IMR-90 (cell line): ENCODE measurements at regions not wholly inside any gene's neighbourhood (a gene's known extent, or its start where the extent isn't known, plus 50 kb on each side); places are given as distances from the start of the nearest gene placed in this dataset.
A peak's percentile ranks its signal among the peaks of the same experiment; 100 is the strongest.

Source experiments
- ATAC-seq: fragments of 200-7000 bp; cut with Tn5 transposase; 2 replicates; pipeline ENCODE4 v1.9.1; 2020; ENCODE audit warnings: low read depth, mild to moderate bottlenecking, moderate library complexity
- BruUV-seq: library from RNA; stranded (reverse); fragments of 400-500 nt; replicated peaks from 2 replicates; lab custom pipeline; 2021; lab: Mats Ljungman, UMichigan
- CTCF ChIA-PET: fragments of 300-600 bp; formaldehyde crosslinking; extraction: SDS; loops from one replicate; lab custom pipeline; 2021; ENCODE audit warnings: antibody characterized with exemption; lab: Yijun Ruan, JAX
- POLR2A ChIA-PET: fragments of 300-600 bp; sonication (Branson Sonifier 250); formaldehyde crosslinking; loops from one replicate; lab custom pipeline; 2022; ENCODE audit warnings: antibody characterized with exemption; ENCODE audit not compliant: unreplicated experiment; lab: Charles Lee
- DNase-seq: peaks from one replicate; pipeline ENCODE4 v3.0.0; 2013
- H2AFZ ChIP-seq: replicated peaks from 2 replicates; pipeline ENCODE3; 2013; ENCODE audit warnings: low read length, mild to moderate bottlenecking; ENCODE audit not compliant: poor library complexity
- H2AK5ac ChIP-seq: 2 replicates; pipeline ENCODE4 v1.6.1; 2013; ENCODE audit warnings: low read depth, low read length, inconsistent platforms
- H2AK9ac ChIP-seq: replicated peaks from 2 replicates; pipeline ENCODE3; 2013; ENCODE audit warnings: mild to moderate bottlenecking, low read depth, low read length, moderate library complexity; ENCODE audit not compliant: poor library complexity
- H2BK120ac ChIP-seq: 2 replicates; pipeline ENCODE4 v1.6.1; 2013; ENCODE audit warnings: low read depth, low read length, inconsistent platforms
- H2BK15ac ChIP-seq: 3 replicates; pipeline ENCODE4 v1.6.1; 2013; ENCODE audit warnings: low read depth, low read length, inconsistent platforms
- H2BK20ac ChIP-seq: 2 replicates; pipeline ENCODE4 v1.6.1; 2013; ENCODE audit warnings: low read depth, mild to moderate bottlenecking, inconsistent platforms, low read length, moderate library complexity
- H2BK5ac ChIP-seq: 2 replicates; pipeline ENCODE4 v1.6.1; 2013; ENCODE audit warnings: mild to moderate bottlenecking, low read depth, low read length, inconsistent platforms; ENCODE audit not compliant: poor library complexity, severe bottlenecking
- H3K14ac ChIP-seq: replicated peaks from 2 replicates; pipeline ENCODE4 v1.6.1; 2013; ENCODE audit warnings: low read depth, low read length, inconsistent platforms
- H3K18ac ChIP-seq: 2 replicates; pipeline ENCODE4 v1.6.1; 2013; ENCODE audit warnings: low read depth, low read length, control low read depth
- H3K23ac ChIP-seq: 2 replicates; pipeline ENCODE4 v1.6.1; 2013; ENCODE audit warnings: low read depth, low read length, inconsistent platforms
- H3K27ac ChIP-seq: 2 replicates; pipeline ENCODE4 v1.5.1; 2013; ENCODE audit warnings: mild to moderate bottlenecking, control low read depth, low read length; ENCODE audit not compliant: insufficient read depth
- H3K27me3 ChIP-seq: 2 replicates; pipeline ENCODE4 v1.6.1; 2013; ENCODE audit warnings: low read length; ENCODE audit not compliant: control insufficient read depth, insufficient read depth
- H3K36me3 ChIP-seq: 2 replicates; pipeline ENCODE4 v1.6.1; 2013; ENCODE audit warnings: low read length, mixed read lengths; ENCODE audit not compliant: control insufficient read depth, insufficient read depth
- H3K4ac ChIP-seq: 2 replicates; pipeline ENCODE4 v1.6.1; 2013; ENCODE audit warnings: low read depth, low read length, inconsistent platforms
- H3K4me1 ChIP-seq: 2 replicates; pipeline ENCODE4 v1.6.1; 2013; ENCODE audit warnings: low read length, mixed read lengths; ENCODE audit not compliant: control insufficient read depth, insufficient read depth
- H3K4me2 ChIP-seq: 2 replicates; pipeline ENCODE4 v1.6.1; 2013; ENCODE audit warnings: low read depth, mild to moderate bottlenecking, control low read depth, low read length, moderate library complexity
- H3K4me3 ChIP-seq: 2 replicates; pipeline ENCODE4 v1.5.1; 2013; ENCODE audit warnings: low read depth, mild to moderate bottlenecking, control low read depth, low read length, moderate library complexity; ENCODE audit not compliant: insufficient read depth
- H3K56ac ChIP-seq: 2 replicates; pipeline ENCODE4 v1.6.1; 2013; ENCODE audit warnings: low read length, inconsistent platforms; ENCODE audit not compliant: insufficient read depth; ENCODE audit errors: extremely low read depth
- H3K79me1 ChIP-seq, 2 experiments: 2 replicates each; pipeline ENCODE4 v1.6.1; 2013; ENCODE audit warnings: low read length in 2 of 2, inconsistent platforms in 1 of 2, low read depth in 1 of 2
- H3K9ac ChIP-seq: 2 replicates; pipeline ENCODE4 v1.6.1; 2013; ENCODE audit warnings: low read depth, low read length, control low read depth
- H3K9me1 ChIP-seq: 2 replicates; pipeline ENCODE4 v1.6.1; 2013; ENCODE audit warnings: low read length, inconsistent platforms; ENCODE audit not compliant: insufficient read depth
- H3K9me3 ChIP-seq: 2 replicates; pipeline ENCODE4 v1.6.1; 2013; ENCODE audit warnings: low read length; ENCODE audit not compliant: control insufficient read depth, insufficient read depth
- H4K20me1 ChIP-seq: 2 replicates; pipeline ENCODE4 v1.6.1; 2013; ENCODE audit warnings: low read length, inconsistent platforms; ENCODE audit not compliant: insufficient read depth
- H4K5ac ChIP-seq: 2 replicates; pipeline ENCODE4 v1.6.1; 2013; ENCODE audit warnings: mild to moderate bottlenecking, low read depth, low read length, control low read depth
- H4K8ac ChIP-seq, 2 experiments: 2 replicates each; pipeline ENCODE4 v1.6.1; 2013; ENCODE audit warnings: low read depth in 2 of 2, low read length in 2 of 2, control low read depth in 1 of 2, inconsistent platforms in 1 of 2
- H4K91ac ChIP-seq: 2 replicates; pipeline ENCODE4 v1.6.1; 2013; ENCODE audit warnings: low read depth, low read length, inconsistent platforms; ENCODE audit not compliant: insufficient read depth
- BHLHE40 ChIP-seq: fragments of 150-350 bp; IDR thresholded peaks from 2 replicates; pipeline ENCODE4 v1.6.1; 2016; ENCODE audit warnings: mild to moderate bottlenecking, low read depth, low read length
- CEBPB ChIP-seq: IDR thresholded peaks from 2 replicates; pipeline ENCODE4 v1.6.1; 2012; ENCODE audit warnings: low read depth, low read length, improper control_type of control experiment
- ELK1 ChIP-seq: fragments of 150-350 bp; IDR thresholded peaks from 2 replicates; pipeline ENCODE4 v1.6.1; 2016; ENCODE audit warnings: low read depth, mild to moderate bottlenecking, low read length, moderate library complexity, borderline replicate concordance
- FOS ChIP-seq: fragments of 150-350 bp; IDR thresholded peaks from 2 replicates; pipeline ENCODE4 v1.6.1; 2016; ENCODE audit warnings: low read depth, low read length
- MAZ ChIP-seq: IDR thresholded peaks from 2 replicates; pipeline ENCODE4 v1.6.1; 2012; ENCODE audit warnings: low read depth, mild to moderate bottlenecking, low read length, improper control_type of control experiment, moderate library complexity, borderline replicate concordance
- MXI1 ChIP-seq: IDR thresholded peaks from 2 replicates; pipeline ENCODE4 v1.6.1; 2012; ENCODE audit warnings: low read depth, mild to moderate bottlenecking, low read length, moderate library complexity, borderline replicate concordance
- NFE2L2 ChIP-seq: fragments of 150-350 bp; IDR thresholded peaks from 2 replicates; pipeline ENCODE4 v1.6.1; 2016; ENCODE audit warnings: low read depth, mild to moderate bottlenecking, low read length
- RAD21 ChIP-seq: IDR thresholded peaks from 2 replicates; pipeline ENCODE4 v1.6.1; 2012; ENCODE audit warnings: low read length, improper control_type of control experiment
- RFX5 ChIP-seq: IDR thresholded peaks from 2 replicates; pipeline ENCODE4 v1.8.0; 2012; ENCODE audit warnings: low read depth, mild to moderate bottlenecking, low read length, moderate library complexity
- USF2 ChIP-seq: fragments of 150-350 bp; IDR thresholded peaks from 2 replicates; pipeline ENCODE4 v1.6.1; 2017; ENCODE audit warnings: mild to moderate bottlenecking, antibody characterized with exemption, low read length, low read depth
- WGBS, 2 experiments: methylation state at CpG; one replicate each; pipeline versions ENCODE4 v1.1.5 to v1.1.7; 2013; ENCODE audit warnings: missing lambda C conversion rate in 2 of 2; ENCODE audit not compliant: insufficient read length in 1 of 2; ENCODE audit errors: extremely low coverage in 2 of 2; 5-methylcytosine and 5-hydroxymethylcytosine counted together
- dilution Hi-C: fragments of 300-500 bp; cut with HindIII; formaldehyde crosslinking; loops from one replicate; pipeline ENCODE4 v1.14.3; 2018; ENCODE audit warnings: low sequenced_read_pairs; ENCODE audit not compliant: unreplicated experiment
- in situ Hi-C: fragments of 300-500 bp; cut with MboI; formaldehyde crosslinking; loops from 3 replicates; pipeline ENCODE4 v1.14.3; 2019; ENCODE audit warnings: low sequenced_read_pairs, inconsistent platforms, mixed read lengths
- intact Hi-C: fragments of 100-400 bp; cut with micrococcal nuclease; formaldehyde crosslinking; loops from 2 replicates; pipeline ENCODE4 v1.10.0; 2022

- Histone ChIP-seq H3K4me2 (no peak overlapping the region), H3K56ac (no peak overlapping the region), H3K79me1 (peaks cover 0 to 8% of the 10 kb centered on the region in 2 experiments; a peak in 1 of 4 replicates), H3K9me3 (no peaks in the 10 kb centered on the region), H3K4me1 (peaks cover 17% of the 10 kb centered on the region), H2AK9ac (peak overlapping the region; percentile 95), H2BK120ac (peak overlapping the region; percentile 100), H2BK15ac (peak overlapping the region; percentile 94; the same call in 2 of the 3 replicates), H4K91ac (peak overlapping the region; percentile 99), H3K14ac (peak overlapping the region; percentile 92), H3K9me1 (peaks cover 33% of the 10 kb centered on the region), H4K5ac (peak overlapping the region; percentile 94; the same call in 1 of the 2 replicates), H3K4ac (peak overlapping the region; percentile 99), H3K36me3 (no peaks in the 10 kb centered on the region), H2AFZ (peak overlapping the region; percentile 69), H3K27me3 (no peaks in the 10 kb centered on the region), H3K9ac (no peak overlapping the region), H4K20me1 (no peaks in the 10 kb centered on the region), H3K4me3 (no peak overlapping the region), H2BK20ac (peak overlapping the region; percentile 98), H3K27ac (peak overlapping the region; percentile 85; the same call in 1 of the 2 replicates), H3K23ac (no peak overlapping the region), H2BK5ac (peak overlapping the region; percentile 97), H2AK5ac (peak overlapping the region; percentile 99), H4K8ac (peak overlapping the region in 1 of 2 experiments; percentile 95; a peak in 3 of 4 replicates), H3K18ac (peak overlapping the region; percentile 84)
- CTCF ChIA-PET = no interaction called here
- dilution Hi-C loops = no loop called here
- DNase-seq = no peak
- TF ChIP-seq RFX5 (no peak), MXI1 (no peak), ELK1 (no peak), MAZ (no peak), BHLHE40 (no peak), USF2 (no peak), CEBPB (no peak), FOS (no peak), RAD21 (no peak), NFE2L2 (no peak)
- 96% methylated on average over 6 of the region's 15 CpGs; no CpG with 5 or more reads in 1 of the 2 experiments for WGBS, 2 experiments
- BruUV-seq = no TSS peak
- ATAC-seq = no peak
- POLR2A ChIA-PET = no interaction called here
- intact Hi-C loops = loop anchor here (5.0 kb wide), 1 partner anchor 59 kb away; the partner anchor contains the start of gene CEBPB
- in situ Hi-C loops = no loop called here
Measured at GRCh38 chr20:50250679-50251382, 60.2 kb downstream of the CEBPB start.
